A673 (cell line): ENCODE measurements at regions not wholly inside any gene's neighbourhood (a gene's known extent, or its start where the extent isn't known, plus 50 kb on each side); places are given as distances from the start of the nearest gene placed in this dataset.

Source experiments
- EZH2 ChIP-seq: fragments of 200-600 bp; sonication (generic); IDR thresholded peaks from 2 replicates; pipeline ENCODE4 v1.6.1; 2017; ENCODE audit warnings: borderline replicate concordance, low read depth, mild to moderate bottlenecking, mixed read lengths, antibody characterized with exemption, low read length; ENCODE audit not compliant: poor library complexity, severe bottlenecking
- TF ChIP-seq, protein P1 (sequence below): fragments of 300-800, 200-600 bp; sonication (generic); conservative IDR thresholded peaks from 2 replicates; pipeline ENCODE4 v1.5.1; 2017; ENCODE audit warnings: low read depth, mild to moderate bottlenecking, antibody characterized with exemption, low read length, moderate library complexity, mixed read lengths

DNA sequence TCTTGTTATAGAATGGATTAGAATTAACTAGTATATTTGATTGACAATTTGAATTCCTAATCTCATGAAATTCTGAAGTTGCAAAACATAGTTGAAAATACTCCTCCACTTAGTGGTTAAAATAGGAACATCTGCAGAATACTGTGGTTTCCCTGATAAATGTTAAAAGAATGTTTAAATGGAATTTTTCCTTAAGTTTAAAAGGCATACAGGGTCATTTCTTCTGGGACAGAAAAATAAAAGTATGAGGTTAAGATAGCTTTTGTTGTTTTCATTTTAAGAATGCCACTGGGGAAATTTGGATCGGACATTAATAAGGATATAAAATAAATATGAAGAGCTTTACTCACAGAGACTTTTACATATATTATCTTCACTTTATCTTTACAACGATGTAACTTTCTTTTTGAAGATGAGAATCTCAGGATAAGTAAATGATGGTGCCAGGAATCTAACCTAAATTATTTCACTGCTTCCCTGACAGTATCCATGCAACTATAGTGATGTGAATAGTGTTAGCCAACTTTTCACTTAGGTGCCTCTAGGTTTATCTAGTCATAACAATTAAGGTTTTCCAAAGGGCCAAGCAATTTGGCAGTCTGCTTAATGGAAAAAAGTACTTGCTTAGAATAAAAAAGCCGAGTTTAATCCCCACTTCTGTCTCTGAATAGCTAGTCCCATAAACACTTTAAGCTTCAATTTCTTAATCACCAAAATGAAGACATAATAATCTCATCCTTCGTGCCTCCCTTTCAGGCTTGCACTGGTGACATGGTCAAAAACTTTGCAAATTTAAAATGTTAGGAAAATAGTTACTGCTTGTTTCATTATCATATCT is 151.8 kb upstream of the STK17B start:
- TF ChIP-seq, protein P1, sequence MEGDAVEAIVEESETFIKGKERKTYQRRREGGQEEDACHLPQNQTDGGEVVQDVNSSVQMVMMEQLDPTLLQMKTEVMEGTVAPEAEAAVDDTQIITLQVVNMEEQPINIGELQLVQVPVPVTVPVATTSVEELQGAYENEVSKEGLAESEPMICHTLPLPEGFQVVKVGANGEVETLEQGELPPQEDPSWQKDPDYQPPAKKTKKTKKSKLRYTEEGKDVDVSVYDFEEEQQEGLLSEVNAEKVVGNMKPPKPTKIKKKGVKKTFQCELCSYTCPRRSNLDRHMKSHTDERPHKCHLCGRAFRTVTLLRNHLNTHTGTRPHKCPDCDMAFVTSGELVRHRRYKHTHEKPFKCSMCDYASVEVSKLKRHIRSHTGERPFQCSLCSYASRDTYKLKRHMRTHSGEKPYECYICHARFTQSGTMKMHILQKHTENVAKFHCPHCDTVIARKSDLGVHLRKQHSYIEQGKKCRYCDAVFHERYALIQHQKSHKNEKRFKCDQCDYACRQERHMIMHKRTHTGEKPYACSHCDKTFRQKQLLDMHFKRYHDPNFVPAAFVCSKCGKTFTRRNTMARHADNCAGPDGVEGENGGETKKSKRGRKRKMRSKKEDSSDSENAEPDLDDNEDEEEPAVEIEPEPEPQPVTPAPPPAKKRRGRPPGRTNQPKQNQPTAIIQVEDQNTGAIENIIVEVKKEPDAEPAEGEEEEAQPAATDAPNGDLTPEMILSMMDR: no peak
- no peak for TF ChIP-seq EZH2
